RCC 7860 (cell line): ENCODE measurements at regions not wholly inside any gene's neighbourhood (a gene's known extent, or its start where the extent isn't known, plus 50 kb on each side); places are given as distances from the start of the nearest gene placed in this dataset.
"Not testable (repeated sequence)": the region's sequence is repeated elsewhere in the genome, so short reads cannot be mapped to it uniquely, and the experiment has no call there.

Source experiments
- DNase-seq: peaks from one replicate; pipeline ENCODE4 v3.0.0-alpha.2; 2015; ENCODE audit warnings: low spot score
- FAIRE-seq: peaks from 2 replicates; lab custom pipeline; 2012; peaks lifted over from hg19 to GRCh38; lab: Jason Lieb, UNC

DNA sequence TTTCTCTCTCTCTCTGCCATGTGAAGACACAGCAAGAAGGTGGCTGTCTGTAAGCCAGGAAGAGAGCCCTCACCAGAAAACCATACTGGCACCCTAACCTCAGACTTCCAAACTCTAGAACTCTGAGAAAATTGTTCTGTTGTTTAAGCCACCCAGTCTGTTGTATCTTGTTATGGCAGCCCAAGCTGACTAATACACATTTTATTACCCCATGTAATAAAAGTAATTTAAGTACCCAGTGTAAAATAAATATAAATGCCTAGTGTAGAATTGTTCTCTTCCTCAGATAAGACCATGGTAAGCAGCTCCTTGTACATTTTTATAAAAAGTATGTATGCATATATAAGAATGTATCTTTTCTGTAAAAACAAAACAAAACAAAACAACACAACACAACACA is 119.7 kb downstream of the DTL start:
- DNase-seq (no peak), FAIRE-seq (no peak)

GRCh38 chr1:212157252-212157651 is 121.7 kb downstream of the DTL start:
- DNase-seq (no peak), FAIRE-seq (no peak)

GRCh38 chr1:212158912-212159796 is 123.6 kb downstream of the DTL start:
- DNase-seq (no peak), FAIRE-seq (no peak)

- DNase-seq: peak; percentile 80
- peak; percentile 81 for FAIRE-seq
These were observed 123.9 kb upstream of the PPP2R5A start for GRCh38 chr1:212161231-212161781.

DNA sequence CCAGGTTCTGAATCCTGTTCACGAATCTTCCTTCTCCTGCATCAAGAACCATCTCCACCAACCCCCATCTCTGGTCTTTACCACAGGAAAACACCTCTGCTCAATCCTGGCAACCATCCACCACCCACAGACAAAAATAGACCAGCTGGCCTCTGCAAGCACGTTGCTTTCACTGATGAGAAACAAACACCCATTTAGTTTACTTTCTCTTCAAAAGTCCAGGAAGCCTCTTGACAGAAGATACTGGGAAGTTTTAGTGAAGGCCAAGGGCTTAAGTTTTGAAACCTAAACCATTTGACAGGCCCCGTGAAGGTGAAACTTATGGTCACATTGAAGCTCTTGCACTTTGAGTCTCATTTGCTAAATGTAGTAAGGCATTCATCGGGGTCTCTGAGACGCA is 122.6 kb upstream of the PPP2R5A start:
- FAIRE-seq (no peak), DNase-seq (peak; percentile 8)

DNA sequence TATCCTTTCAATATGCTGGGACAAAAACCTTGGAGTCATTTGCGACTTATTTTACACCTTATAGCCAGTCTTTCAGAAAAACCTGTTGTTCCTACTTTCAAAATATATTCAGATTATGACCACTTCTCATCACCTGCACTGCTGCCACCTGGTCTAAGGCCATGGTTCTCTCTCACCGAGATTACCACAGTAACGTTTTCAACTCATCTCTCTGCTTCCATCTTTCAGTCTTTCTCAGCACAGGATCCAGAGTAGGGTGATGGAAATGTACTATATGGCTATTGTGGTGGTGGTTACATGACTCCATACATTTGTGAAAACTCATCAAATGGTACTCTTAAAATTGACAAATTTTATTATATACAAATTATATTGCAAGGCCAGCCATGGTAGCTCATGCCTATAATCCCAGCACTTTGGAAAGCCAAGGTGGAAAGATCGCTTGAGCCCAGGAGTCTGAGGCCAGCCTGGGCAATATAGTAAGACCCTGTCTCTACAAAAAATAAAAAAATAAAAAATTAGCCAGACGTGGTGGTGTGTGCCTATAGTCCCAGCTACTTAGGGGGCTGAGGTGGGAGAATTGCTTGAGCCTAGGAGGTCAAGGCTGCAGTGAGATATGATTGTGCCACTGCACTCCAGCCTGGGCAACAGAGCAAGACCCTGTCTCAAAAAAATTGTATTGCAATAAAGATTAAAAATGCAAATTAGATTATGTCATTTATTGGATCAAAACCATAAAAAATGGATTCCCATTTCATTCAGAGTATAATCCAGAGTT is 120.9 kb upstream of the PPP2R5A start:
- no peak for FAIRE-seq
- DNase-seq: no peak

GRCh38 chr1:212166244-212166643 is 119.0 kb upstream of the PPP2R5A start:
- FAIRE-seq: no peak
- no peak for DNase-seq

GRCh38 chr1:212166644-212167043 is 118.6 kb upstream of the PPP2R5A start:
- FAIRE-seq (no peak), DNase-seq (no peak)

DNA sequence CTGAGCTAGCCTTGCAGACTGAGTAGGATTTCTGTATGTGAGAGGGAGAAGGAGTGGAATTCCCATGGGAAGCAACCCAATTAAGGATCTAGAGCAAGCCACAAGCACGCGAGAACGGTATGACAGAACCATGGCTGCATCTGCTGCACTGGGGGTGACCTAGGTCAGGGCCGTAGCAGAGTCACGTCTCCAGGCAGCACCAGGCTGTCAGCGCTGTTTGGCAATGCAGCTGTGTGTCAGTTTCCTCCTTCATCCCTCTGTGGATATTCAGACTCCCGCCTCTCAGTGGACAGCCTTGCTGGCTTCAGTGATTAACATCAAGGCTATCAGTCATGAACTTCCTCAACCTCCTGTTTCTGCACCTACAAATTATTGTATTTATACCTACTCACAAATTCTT is 118.1 kb upstream of the PPP2R5A start:
- FAIRE-seq (no peak), DNase-seq (peak; percentile 6)

DNA sequence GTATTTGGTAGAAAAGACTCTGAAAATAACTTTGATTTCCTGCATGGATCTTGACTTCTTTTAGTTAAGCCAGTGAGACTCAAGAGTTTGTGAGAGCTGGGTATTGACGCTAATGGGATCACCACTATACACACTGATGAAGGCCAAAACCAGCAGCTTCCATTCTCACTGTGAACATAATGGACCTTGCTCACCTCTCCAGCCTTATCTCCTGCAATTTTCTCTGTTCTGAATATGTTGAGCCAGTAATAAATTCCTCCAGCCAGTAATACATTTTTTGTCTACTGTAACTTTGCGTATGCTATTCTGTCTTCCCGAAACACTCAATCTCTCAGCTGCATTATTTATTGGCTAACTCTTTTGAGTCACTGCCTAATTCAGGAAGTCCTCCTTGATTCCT is 111.6 kb upstream of the PPP2R5A start:
- FAIRE-seq: no peak
- no peak for DNase-seq

DNA sequence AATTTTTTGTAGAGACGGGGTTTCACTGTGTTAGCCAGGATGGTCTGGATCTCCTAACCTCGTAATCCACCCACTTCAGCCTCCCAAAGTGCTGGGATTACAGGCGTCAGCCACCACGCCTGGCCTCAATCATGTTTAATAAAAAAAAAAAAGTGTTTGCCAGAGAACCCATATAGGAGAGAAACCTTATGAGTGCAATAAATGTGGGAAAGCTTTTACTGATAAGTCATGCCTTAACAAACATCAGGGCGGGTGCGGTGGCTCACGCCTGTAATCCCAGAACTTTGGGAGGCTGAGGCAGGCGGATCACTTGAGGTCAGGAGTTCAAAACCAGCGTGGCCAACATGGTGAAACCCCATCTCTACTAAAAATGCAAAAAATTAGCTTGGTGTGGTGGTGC is 110.9 kb upstream of the PPP2R5A start:
- DNase-seq, FAIRE-seq: not testable (repeated sequence)

DNA sequence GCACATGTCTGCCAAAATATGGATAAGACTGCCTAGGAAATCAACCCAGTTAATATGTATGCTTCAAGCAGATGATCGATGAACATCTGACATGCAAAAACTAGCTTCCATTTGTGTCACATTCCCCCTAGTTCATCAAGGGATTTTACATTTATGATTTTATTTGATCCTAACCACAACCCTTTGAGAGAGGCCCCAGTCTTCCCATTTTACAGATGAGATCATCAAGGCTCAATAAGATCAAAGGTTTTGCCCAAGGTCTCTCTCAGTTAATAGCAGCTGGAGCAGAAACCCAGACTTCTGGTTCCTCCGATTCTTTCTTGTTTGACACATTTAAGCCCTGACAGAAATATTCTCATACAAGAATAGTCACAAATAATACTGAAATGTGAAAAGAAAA is 107.7 kb upstream of the PPP2R5A start:
- DNase-seq: no peak
- no peak for FAIRE-seq

- FAIRE-seq (no peak), DNase-seq (no peak)
These were observed 106.4 kb upstream of the PPP2R5A start for GRCh38 chr1:212178851-212179250.

- peak; percentile 89 for FAIRE-seq
- DNase-seq: peak; percentile 87
These were observed 105.7 kb upstream of the PPP2R5A start for GRCh38 chr1:212179394-212180076.

DNA sequence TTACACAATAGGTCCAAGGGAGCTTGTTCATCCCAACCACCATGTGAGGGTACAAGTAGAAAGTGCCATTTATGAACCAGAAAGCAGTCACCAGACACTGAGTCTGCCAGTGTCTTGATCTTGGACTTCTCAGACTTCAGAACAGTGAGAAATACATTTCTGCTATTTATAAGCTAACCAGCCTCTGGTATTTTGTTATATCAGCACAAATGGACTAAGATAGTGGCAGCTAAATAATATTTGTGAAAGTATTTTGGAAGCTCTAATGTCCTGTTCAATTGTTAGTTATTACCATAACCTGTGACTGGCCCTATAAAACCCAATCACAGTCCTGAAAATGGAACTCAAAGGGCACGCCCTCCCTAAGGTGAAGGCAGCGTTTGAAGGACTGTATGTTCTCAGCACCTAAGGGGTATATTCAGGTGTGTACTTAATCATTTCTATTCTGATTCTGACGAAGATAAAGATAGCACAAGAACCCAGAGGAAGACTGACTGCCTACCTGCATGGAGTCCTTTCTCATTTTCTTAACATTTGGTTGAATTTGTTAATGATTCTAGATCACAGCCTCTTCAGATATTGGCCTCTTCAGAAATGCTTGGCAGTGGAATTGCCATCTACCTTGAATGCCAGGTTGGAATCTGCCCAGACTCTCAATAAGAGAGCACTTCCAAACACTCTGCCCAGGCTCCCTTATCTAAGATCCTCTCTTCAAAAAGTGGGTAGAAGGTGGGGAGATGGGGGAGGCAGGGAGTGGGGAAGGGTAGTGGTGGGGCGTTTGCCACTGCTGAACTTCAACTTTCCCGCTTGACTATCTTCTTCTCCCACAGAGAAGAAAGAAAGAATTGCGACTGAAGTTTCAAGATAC is 104.0 kb upstream of the PPP2R5A start:
- DNase-seq (no peak), FAIRE-seq (no peak)

DNA sequence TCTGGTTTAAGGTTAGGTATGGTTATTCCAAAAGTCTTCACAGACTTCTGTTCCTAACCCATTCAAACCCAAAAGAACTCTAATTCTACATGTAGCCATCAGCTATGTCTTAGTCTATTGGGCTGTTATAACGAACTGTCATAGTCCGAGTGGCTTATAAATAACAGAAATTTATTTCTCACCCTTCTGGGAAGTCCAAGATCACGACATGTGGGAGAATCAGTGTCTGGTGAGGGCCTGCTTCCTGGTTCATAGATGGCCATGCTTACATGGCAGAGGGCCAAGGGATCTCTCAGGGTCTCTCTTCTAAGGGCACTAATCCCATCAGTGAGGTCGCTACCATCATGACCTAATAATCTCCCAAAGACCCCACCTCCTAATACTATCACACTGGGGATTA is 103.0 kb upstream of the PPP2R5A start:
- FAIRE-seq (no peak), DNase-seq (no peak)

- DNase-seq (no peak), FAIRE-seq (no peak)
These were observed 102.6 kb upstream of the PPP2R5A start for GRCh38 chr1:212182579-212182978.

GRCh38 chr1:212186427-212187207 is 98.6 kb upstream of the PPP2R5A start:
- no peak for FAIRE-seq
- no peak for DNase-seq

- no peak for DNase-seq
- FAIRE-seq: no peak
These were observed 96.4 kb upstream of the PPP2R5A start for GRCh38 chr1:212188599-212189351.
